HG03139 (cell line): ENCODE measurements at regions not wholly inside any gene's neighbourhood (a gene's known extent, or its start where the extent isn't known, plus 50 kb on each side); places are given as distances from the start of the nearest gene placed in this dataset.

Experiments used
- ATAC-seq: cut with Tn5 transposase; IDR thresholded peaks from one replicate; pipeline ENCODE4 v1.9.1; 2021; ENCODE audit not compliant: unreplicated experiment

DNA sequence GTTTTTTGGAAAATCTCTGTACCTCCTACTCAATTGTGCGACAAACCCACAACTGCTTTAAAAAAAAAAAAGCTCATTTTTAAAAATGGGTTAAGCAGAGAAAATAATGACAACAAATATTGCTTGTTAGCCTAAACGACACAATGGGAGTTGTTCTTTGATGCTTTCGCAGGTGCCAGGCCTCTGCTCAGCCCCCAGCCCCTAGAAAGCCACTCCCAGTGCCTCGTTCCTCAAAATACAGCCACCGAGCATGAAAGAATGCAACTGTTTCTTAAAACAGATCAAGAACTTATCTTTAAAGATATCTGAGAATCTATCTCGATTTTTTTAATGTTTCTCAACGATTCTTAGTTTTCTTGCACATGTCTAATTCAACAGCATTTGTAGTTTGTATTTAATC is 85.2 kb upstream of the PFKP start:
- no peak for ATAC-seq

DNA sequence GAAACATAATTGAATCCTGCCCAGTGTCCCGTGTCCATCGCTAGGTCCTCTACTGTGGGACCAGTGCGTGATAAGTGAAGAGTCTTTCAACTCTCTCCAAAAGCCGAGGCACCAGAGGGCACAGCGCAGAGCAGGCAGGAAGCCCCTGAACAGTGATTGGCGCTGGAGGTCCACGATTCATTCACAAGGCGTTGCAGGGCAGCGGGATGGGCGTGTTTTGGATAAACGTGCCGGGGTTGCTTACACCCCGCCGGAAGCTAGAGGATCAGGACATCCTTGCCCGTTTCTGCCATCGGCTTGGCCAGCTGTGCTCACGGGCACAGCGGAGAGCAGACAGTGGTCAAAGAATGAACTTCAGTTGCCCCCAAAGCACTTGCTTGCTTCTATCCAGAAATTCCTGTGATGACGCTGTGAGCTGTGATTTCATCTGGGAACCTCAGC is 86.0 kb upstream of the PFKP start:
- no peak for ATAC-seq

DNA sequence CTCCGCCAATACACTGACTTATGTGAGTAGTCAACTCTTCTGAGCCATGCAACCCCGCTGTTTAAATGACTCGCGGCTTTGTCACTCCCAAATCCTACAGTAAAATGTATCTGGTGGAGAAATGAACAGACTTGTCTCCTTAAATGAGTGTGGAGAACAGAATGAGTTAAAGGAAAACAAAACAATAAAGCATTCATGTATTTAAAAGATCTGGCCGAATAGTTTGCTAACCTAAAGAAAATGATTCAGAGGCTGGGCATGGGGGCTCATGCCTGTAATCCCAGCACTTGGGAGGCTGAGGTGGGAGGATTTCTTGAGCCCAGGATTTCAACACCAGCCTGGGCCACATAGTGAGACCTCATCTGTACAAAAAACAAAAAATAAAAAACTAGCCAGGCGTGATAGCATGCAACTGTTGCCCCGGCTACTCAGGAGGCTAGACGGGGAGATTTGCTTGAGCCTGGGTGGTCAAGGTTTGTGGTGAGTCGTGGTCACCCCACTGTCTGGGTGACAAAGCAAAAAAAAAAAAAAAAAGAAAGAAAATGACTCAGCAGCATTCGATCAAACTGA is 86.5 kb upstream of the PFKP start:
- peak; percentile 51 for ATAC-seq

DNA sequence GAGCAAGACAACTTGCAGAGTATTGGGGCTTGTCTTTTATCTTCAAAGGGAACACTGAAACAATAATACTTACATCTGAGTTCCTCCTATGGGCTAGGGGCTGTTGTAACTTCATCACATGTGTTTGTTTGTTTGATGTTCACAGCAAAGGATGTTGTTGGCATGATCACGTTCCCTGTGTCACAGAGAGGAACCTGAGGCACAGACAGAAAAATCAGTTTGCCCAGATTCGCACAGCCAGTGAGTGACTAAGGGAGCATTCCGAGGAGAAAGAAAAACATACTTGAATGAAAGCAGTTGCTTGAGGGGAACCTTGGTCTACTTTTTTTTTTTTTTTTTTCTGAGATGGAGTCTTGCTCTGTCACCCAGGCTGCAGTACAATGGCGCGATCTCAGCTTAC is 87.2 kb upstream of the PFKP start:
- no peak for ATAC-seq

DNA sequence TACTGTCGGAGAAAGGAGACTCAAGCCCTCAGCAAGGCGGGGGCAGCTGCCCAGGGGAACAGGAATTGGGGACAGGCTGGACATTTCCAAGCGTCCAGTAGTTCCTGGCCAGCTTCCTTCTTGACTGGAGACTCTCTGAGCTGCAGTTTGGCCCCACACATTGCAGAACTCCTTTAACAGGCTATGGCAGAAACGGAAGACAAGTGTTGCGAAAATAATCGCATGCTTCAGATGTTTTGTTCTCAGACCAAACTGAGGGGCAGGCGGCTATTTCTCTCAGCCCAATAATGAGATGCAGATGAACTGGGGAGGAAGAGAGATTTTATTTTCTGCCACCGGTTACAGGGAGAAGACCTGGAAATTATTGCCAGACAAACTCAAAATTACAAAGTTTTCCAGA is 88.0 kb upstream of the PFKP start:
- no peak for ATAC-seq

DNA sequence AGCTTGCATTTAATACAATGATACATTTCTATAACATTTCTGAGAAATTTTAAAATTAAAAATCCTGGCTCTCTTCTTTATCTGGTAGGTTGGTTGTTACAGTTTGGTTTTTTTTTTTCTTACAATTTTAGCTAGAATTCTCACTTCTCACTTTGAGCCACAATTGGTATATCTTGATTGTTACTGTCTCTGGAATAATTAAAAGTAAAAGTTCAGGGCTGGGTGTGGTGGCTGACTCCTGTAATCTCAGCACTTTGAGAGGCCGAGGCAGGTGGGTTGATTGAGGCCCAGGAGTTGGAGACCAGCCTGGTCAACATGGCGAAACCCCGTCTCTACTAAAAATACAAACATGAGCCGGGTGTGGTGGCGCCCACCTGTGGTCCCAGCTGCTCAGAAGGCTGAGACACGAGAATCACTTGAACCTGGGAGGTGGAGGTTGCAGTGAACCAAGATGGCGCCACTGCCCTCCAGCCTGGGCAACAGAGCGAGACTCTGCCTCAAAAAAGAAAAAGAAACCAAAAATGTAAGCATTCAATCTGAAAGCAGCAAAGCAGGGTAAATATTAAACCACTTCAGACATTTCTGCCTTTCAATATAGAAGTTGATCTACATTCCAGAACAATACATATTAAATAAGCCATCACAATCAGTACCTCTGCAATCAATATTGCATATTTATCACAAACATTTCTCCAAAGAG is 88.6 kb upstream of the PFKP start:
- no peak for ATAC-seq

DNA sequence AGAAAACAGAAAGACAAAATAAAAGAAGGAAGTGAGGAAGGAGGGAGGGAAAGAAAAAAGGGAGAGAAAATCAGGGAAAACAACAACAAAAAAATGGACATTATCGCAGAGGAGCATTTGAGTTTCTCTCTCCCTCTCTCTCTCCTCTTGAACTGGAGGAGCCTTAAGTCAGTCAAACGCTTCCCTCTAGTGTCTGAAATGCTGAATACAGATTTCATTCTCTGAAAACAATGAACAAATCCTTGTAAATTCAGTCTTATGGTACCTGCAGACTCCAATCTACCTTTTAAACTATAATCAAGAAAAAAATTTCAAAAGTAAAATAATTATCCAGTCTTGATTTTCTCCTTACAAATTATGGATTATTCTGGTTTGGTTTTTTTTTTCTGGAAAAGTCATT is 89.2 kb upstream of the PFKP start:
- peak; percentile 38 for ATAC-seq

DNA sequence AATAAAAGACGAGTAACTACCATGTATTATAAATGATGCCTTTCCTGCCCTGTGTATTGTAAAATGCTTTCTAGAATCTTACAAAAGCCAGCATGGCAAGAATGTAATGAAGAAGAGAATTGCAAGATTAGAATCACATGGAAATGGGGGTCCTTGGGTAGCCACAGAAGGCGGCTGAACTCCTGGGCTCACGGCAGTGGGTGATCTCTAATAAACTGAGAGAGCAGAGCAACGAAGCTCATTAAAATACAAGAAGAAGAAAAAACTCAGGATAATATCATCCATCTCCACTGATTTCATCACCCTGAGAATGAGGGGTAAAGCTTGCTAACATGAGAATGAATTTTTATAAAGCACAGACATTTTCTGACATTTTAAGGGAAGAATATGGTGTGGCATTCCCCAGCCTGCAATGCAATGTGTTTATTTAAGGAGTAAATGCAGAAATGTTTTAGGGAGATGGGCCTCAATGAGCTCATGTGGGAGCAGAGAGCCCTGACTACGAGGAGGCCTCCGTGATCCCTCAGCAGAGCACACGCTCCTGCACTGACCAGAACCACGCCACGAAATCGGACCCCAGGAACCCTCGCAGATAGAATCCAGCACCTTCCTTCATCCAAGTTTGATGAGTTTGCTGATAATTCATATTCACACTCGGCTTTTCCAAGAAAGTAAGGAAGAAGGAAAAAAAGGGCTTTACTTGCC is 92.7 kb upstream of the PFKP start:
- ATAC-seq, result no peak

DNA sequence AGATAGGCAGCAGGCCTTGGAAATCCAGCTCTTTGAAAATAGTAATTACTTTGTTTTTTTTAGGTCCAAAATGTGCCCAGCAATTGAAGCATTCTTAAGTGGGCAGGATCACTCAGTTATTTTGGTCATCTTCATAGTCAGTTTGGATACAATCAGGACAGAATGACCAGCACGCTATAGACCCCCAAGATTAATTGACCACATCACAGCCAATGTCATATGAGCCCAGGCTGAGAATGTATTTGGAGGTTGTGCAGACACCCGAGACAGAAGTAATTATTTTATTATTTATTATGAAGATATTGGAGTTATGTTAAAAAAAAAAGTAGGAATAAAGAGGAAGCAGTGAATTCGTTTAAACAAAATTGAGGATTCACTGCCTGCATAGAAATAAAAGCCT is 93.3 kb upstream of the PFKP start:
- ATAC-seq, result no peak

DNA sequence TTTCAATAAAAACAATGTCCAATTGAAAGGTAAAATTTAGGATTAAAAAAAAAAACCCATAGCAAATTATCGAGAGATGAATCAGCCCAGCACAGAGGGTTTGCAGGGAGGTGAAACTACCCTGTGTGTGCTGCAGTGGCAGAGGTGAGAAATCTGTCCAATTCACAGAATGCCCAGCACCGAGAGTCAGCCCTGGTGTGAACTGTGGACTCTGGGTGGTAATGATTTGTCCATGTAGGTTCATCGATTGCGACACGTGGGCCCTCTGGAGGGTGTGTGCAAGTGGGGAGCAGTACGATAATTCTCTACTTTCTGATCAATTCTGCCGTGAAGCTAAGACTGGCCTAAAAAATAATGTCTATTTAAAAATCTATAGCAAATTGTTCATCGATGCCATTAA is 94.5 kb upstream of the PFKP start:
- no peak for ATAC-seq

DNA sequence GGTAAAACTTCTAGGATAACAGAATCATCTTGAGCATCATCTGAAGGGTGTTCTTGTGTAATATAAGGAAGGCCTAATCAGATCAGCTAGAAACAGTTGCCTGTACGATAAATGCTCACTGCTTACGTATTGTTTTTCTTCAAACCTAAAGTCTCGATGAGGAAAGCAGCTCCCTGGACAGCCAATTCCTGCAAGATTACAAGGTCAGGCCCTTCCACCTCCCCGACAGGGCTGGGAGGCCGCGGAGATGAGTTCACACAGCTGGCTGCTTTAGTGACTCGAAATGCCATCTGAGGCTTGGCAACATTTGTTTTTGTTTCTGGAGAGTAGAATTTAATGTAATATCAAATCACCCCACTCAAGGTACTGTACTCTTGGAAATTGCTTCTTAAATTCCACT is 95.1 kb upstream of the PFKP start:
- ATAC-seq, result no peak

DNA sequence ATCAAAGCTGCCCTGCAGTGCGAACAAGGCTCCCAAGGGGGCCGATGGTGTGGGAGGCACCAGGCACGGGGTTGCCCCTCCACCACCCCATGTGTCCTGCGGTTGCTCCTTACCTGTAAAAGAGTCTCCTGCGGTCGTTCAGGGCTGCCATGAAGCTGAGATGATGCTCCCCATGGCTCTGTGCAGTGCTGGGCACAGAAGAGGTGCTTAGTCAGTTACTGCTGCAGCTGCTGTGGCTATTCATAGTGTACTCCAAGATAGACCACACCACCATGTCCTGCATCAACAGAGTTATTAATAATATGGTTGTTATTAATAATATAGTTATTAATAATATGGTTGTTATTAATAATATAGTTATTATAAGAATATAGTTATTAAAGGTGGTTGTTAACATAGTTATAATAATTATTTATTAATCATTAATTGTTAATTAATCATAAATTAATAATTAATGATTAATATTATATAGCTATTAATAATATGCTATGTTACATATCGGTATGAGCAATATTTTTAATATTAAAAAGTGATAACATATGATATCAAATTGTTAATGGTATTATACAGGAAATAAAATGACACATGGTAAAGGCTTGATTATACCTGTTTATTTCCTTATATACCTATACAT is 97.0 kb upstream of the PFKP start:
- ATAC-seq, result no peak

DNA sequence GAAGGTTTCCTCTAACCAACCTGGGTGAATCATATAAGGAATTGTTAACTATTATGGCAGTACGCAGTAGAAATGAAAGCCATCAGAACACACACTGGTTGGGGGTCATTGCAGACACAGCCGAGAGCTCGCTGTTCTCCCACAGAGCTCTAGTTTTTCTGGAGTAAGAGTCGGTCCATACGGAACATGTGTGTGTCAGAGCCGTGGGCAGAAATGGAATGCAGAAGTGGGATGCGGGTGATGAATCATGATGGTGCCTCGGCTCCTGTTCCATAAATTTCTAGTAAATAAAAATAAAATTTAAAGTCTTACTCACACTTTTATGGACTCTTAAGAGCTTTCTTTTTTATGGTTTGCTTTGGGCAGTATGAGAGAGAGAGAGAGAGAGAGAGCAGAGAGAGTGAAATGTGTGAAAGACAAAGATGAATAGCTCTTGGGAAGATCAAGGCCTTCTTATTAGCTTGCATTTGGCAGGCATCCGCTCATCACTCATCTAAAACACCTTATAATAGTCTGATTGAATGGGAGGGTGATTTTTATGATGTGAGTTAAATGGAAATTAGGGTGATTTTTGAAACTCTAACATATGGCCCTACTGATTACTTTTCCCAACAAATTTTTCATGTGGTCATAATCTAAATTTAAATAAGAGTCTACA is 98.8 kb upstream of the PFKP start:
- ATAC-seq, result no peak

DNA sequence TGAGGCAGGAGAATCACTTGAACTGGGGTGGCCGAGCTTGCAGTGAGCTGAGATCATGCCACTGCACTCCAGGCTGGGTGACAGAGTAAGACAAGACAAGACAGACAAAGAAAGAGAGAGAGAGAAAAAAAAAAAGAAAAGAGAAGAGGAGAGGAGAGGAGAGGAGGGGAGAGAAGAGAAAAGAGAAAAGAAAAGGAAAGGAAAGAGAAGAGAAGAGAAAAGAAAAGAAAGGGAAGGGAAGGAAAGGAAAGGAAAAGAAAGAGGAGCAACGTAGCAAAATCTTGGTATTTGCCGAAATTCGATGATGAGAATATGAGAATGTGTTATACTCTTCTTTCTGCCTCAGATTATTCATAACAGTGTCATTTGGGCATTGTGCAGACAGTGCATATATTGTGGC is 101.2 kb upstream of the PFKP start:
- ATAC-seq, result no peak

DNA sequence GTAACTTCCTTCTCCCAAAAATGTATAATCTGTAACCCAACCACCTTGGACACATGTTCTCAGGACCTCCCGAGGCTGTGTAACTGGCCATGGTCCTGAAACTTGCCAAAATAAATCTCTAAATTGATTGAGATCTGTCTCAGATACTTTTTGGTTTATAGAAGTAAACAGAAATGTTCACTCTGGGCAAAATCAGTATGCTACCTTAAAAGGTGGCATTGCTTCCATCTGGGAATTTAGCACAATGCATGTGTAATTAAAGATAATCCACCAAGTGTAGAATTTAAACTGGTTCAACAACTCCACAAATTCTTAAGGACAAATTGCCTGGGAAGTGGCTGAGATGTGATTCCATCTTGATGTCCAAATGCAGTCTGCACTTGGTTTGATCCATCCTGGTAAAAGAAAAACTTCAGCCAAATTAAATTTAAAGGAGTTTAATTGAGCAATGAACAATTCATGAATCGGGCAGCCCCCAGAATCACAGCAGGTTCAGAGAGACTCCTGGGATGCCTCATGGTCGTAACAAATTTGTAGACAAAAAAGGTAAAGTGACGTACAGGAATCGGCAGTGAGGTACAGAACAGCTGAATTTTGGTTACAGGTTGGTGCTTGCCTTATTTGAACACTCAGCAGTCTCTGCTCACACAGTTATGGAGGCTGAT is 102.6 kb upstream of the PFKP start:
- ATAC-seq, result no peak

DNA sequence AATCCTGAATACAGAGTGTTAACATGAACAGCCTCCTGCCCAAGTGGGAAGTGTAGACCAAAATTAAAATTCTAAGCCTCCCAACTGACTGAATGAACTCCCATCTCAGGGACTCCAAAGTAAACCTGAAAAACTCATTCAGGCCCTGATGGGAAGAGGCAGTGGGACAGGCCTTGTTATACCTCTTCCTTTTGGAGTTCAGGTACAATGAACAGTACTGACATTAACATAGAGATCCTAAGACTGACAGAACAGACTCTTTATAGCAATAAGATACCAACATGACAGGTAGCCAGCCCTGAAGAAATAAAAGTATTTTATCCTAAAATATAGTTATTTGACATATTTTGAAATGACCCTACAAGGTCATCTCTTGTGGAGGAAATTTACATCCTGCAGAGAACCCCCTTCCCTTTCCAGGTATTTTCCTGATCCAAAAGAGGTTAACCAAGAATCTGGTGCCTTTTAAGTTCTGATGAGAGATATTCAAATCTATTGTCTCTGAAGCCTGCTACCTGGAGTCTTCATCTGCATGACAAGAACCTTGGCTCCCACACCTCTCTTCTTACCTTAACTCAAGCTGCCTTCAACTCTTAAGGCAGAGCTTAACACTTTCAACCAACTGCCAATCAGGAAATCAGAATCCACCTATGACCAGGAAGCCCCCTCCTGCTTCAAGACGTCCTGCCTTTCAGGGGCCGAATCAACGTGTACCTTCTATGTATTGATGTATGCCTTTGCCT is 103.3 kb upstream of the PFKP start:
- no peak for ATAC-seq

DNA sequence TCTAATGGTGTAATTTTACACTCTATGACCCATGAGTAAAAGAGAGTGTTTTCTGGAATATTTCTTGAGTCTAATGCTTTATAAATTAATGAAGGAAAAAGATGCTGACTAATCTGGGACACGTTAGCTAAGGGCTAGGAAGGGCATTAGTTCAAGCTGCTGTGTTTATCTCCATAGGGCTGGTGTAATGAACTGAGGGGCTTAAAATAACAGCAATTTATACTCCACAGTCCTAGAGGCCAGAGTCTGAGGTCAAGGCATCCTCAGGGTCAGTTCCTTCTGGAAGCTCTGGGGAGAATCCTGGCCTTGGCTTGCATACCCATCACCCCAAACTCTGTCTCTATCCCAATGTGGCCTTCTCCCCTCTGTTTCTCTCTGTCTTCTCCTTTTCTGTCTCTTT is 105.2 kb upstream of the PFKP start:
- ATAC-seq, result no peak

DNA sequence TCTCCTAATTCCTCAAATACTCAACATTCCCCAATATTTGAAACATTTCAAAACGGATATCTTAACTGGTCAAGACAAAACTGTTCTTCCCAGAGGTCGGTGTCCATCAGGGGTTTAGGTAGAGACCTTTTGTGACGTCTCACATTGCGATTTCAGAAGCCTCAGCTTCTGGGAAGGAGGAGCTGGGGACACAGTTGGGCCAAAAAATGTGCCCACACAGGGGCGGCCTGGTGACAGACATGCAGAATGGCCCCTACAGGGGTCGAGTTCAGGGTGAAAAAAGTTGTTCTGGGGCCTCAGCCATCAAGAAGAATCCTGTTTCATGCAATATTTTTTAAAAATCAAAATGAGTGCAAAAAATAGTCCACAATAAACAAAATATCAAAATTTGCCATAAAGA is 108.7 kb upstream of the PFKP start:
- no peak for ATAC-seq

DNA sequence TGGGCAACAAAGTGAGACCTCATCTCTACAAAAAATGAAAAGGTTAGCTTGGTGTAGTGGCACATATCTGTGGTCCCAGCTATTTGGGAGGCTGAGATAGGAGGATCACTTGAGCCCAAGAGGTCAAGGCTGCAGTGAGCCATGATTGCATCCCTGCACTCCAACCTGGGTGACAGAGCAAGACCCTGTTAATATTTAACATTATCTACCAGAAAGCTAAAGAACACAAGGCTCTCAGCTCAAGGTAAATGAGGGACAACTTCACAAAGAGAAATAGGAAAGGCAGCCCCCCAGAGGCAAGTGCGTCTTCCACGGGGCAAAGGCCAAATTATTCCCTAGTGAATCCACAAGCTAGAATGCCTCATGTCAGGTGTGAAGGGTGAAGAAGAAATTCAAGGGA is 109.6 kb upstream of the PFKP start:
- no peak for ATAC-seq

DNA sequence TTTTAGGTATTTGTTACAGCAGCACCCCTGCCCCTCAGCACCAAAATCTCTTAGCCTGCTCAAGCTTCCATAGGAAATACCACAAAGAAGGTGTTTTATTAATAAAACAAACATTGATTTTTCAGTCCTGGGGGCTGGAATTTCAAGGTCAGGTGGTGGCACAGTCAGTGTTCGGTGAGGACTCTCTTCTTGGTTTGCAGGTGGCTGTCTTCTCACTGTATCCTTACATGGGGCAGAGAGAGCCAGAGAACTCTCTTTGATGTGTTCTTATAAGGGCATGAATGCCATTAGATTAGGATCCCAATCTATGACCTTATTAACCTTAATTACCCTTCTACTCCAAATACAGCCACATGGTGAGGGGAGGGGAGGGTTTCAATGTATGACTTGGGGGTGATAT is 112.3 kb upstream of the PFKP start:
- ATAC-seq, result no peak
